ENCODE measurements at regions not wholly inside any gene's neighbourhood (a gene's known extent, or its start where the extent isn't known, plus 50 kb on each side); places are given as distances from the start of the nearest gene placed in this dataset.
"Not testable (repeated sequence)": the region's sequence is repeated elsewhere in the genome, so short reads cannot be mapped to it uniquely, and the experiment has no call there.

- DNase-seq, result no peak
- H3K27me3 Mint-ChIP-seq, result peaks cover 4% of the 10 kb centered on the region
- H3K4me3 Mint-ChIP-seq, result no peak overlapping the region
- H3K27ac Mint-ChIP-seq, result no peak overlapping the region
- intact Hi-C loops (cut with micrococcal nuclease), result no loop called here
- H3K9me3 Mint-ChIP-seq, result no peaks in the 10 kb centered on the region
- ChIA-PET POLR2A (no interaction called here), CTCF (no interaction called here)
- no peaks in the 10 kb centered on the region for H3K4me1 Mint-ChIP-seq (ENCODE audit: low read depth)
- H3K36me3 Mint-ChIP-seq, result no peaks in the 10 kb centered on the region
Measured at GRCh38 chrX:9291629-9292028, 173.2 kb upstream of the TBL1X start.

GRCh38 chrX:9293051-9293496 is 171.8 kb upstream of the TBL1X start:
- intact Hi-C loops (cut with micrococcal nuclease), result no loop called here
- no peak overlapping the region for H3K27ac Mint-ChIP-seq
- no peak for DNase-seq
- ChIA-PET POLR2A (no interaction called here), CTCF (no interaction called here)
- no peak overlapping the region for H3K4me3 Mint-ChIP-seq
- peaks cover 4% of the 10 kb centered on the region for H3K27me3 Mint-ChIP-seq
- H3K9me3 Mint-ChIP-seq, result no peaks in the 10 kb centered on the region
- no peaks in the 10 kb centered on the region for H3K36me3 Mint-ChIP-seq
- H3K4me1 Mint-ChIP-seq (ENCODE audit: low read depth), result no peaks in the 10 kb centered on the region

- Mint-ChIP-seq H3K27ac (no peak overlapping the region), H3K27me3 (peaks cover 4% of the 10 kb centered on the region), H3K4me3 (no peak overlapping the region), H3K36me3 (no peaks in the 10 kb centered on the region), H3K4me1 (ENCODE audit: low read depth) (no peaks in the 10 kb centered on the region), H3K9me3 (no peaks in the 10 kb centered on the region)
- intact Hi-C loops (cut with micrococcal nuclease), result no loop called here
- ChIA-PET CTCF (interaction anchor here (0.6 kb wide), 1 partner anchor 23 kb away, joined by 3 read pairs; no protein-coding TSS in a partner anchor), POLR2A (no interaction called here)
- no peak for DNase-seq
Measured at GRCh38 chrX:9293903-9294302, 171.0 kb upstream of the TBL1X start.

GRCh38 chrX:9295551-9295950 is 169.3 kb upstream of the TBL1X start:
- ChIA-PET CTCF (no interaction called here), POLR2A (no interaction called here)
- no peak overlapping the region for H3K27ac Mint-ChIP-seq
- no peaks in the 10 kb centered on the region for H3K4me1 Mint-ChIP-seq (ENCODE audit: low read depth)
- intact Hi-C loops (cut with micrococcal nuclease), result no loop called here
- DNase-seq, result no peak
- H3K36me3 Mint-ChIP-seq, result no peaks in the 10 kb centered on the region
- peaks cover 4% of the 10 kb centered on the region for H3K27me3 Mint-ChIP-seq
- H3K9me3 Mint-ChIP-seq, result no peaks in the 10 kb centered on the region
- no peak overlapping the region for H3K4me3 Mint-ChIP-seq

GRCh38 chrX:9298221-9298620 is 166.6 kb upstream of the TBL1X start:
- no peaks in the 10 kb centered on the region for H3K36me3 Mint-ChIP-seq
- no peak for DNase-seq
- no peaks in the 10 kb centered on the region for H3K9me3 Mint-ChIP-seq
- ChIA-PET CTCF (no interaction called here), POLR2A (no interaction called here)
- H3K27me3 Mint-ChIP-seq, result peaks cover 1% of the 10 kb centered on the region
- H3K4me3 Mint-ChIP-seq, result no peak overlapping the region
- intact Hi-C loops (cut with micrococcal nuclease), result no loop called here
- H3K4me1 Mint-ChIP-seq (ENCODE audit: low read depth), result no peaks in the 10 kb centered on the region
- no peak overlapping the region for H3K27ac Mint-ChIP-seq

- H3K9me3 Mint-ChIP-seq; H3K27ac Mint-ChIP-seq; POLR2A ChIA-PET; H3K27me3 Mint-ChIP-seq; CTCF ChIA-PET; intact Hi-C loops (cut with micrococcal nuclease); H3K4me1 Mint-ChIP-seq (ENCODE audit: low read depth); H3K4me3 Mint-ChIP-seq; DNase-seq; H3K36me3 Mint-ChIP-seq: not testable (repeated sequence)
Measured at GRCh38 chrX:9299681-9300080, 165.2 kb upstream of the TBL1X start.

GRCh38 chrX:9301836-9302235 is 163.0 kb upstream of the TBL1X start:
- no peak for DNase-seq
- Mint-ChIP-seq H3K36me3 (no peaks in the 10 kb centered on the region), H3K9me3 (no peaks in the 10 kb centered on the region), H3K4me3 (no peak overlapping the region), H3K27ac (no peak overlapping the region), H3K4me1 (ENCODE audit: low read depth) (no peaks in the 10 kb centered on the region), H3K27me3 (no peaks in the 10 kb centered on the region)
- intact Hi-C loops (cut with micrococcal nuclease), result no loop called here
- CTCF ChIA-PET, result no interaction called here
- POLR2A ChIA-PET, result no interaction called here

- Mint-ChIP-seq H3K4me3 (no peak overlapping the region), H3K4me1 (ENCODE audit: low read depth) (no peaks in the 10 kb centered on the region), H3K9me3 (no peaks in the 10 kb centered on the region), H3K27me3 (no peaks in the 10 kb centered on the region), H3K27ac (no peak overlapping the region), H3K36me3 (no peaks in the 10 kb centered on the region)
- ChIA-PET CTCF (no interaction called here), POLR2A (no interaction called here)
- DNase-seq, result no peak
- intact Hi-C loops (cut with micrococcal nuclease), result no loop called here
Measured at GRCh38 chrX:9302381-9302780, 162.5 kb upstream of the TBL1X start.

GRCh38 chrX:9308426-9308825 is 156.4 kb upstream of the TBL1X start:
- no peaks in the 10 kb centered on the region for H3K9me3 Mint-ChIP-seq
- no peak overlapping the region for H3K4me3 Mint-ChIP-seq
- ChIA-PET POLR2A (no interaction called here), CTCF (no interaction called here)
- intact Hi-C loops (cut with micrococcal nuclease), result no loop called here
- no peaks in the 10 kb centered on the region for H3K27me3 Mint-ChIP-seq
- H3K36me3 Mint-ChIP-seq, result no peaks in the 10 kb centered on the region
- DNase-seq, result no peak
- H3K4me1 Mint-ChIP-seq (ENCODE audit: low read depth), result peaks cover 4% of the 10 kb centered on the region
- H3K27ac Mint-ChIP-seq, result no peak overlapping the region

GRCh38 chrX:9310616-9311015 is 154.2 kb upstream of the TBL1X start:
- intact Hi-C loops (cut with micrococcal nuclease), result loop anchor here (10.0 kb wide), 1 partner anchor 256 kb away; no protein-coding TSS in a partner anchor
- POLR2A ChIA-PET, result no interaction called here
- Mint-ChIP-seq H3K9me3 (no peaks in the 10 kb centered on the region), H3K27me3 (no peaks in the 10 kb centered on the region), H3K27ac (no peak overlapping the region), H3K4me3 (no peak overlapping the region), H3K36me3 (no peaks in the 10 kb centered on the region), H3K4me1 (ENCODE audit: low read depth) (peaks cover 6% of the 10 kb centered on the region)
- no peak for DNase-seq
- CTCF ChIA-PET, result no interaction called here

GRCh38 chrX:9311421-9312160 is 153.3 kb upstream of the TBL1X start:
- Mint-ChIP-seq H3K36me3 (no peaks in the 10 kb centered on the region), H3K4me1 (ENCODE audit: low read depth) (peaks cover 6% of the 10 kb centered on the region), H3K4me3 (no peak overlapping the region), H3K27me3 (no peaks in the 10 kb centered on the region), H3K9me3 (no peaks in the 10 kb centered on the region), H3K27ac (no peak overlapping the region)
- intact Hi-C loops (cut with micrococcal nuclease), result loop anchor here (2.0 to 10.0 kb wide), 2 partner anchors 39 to 257 kb away; no protein-coding TSS in a partner anchor
- ChIA-PET POLR2A (no interaction called here), CTCF (no interaction called here)
- no peak for DNase-seq

GRCh38 chrX:9312922-9313867 is 151.7 kb upstream of the TBL1X start:
- ChIA-PET CTCF (interaction anchor here (0.6 to 1.5 kb wide), 12 partner anchors 13 to 396 kb away, joined by 3 to 7 read pairs (median 3); no protein-coding TSS in a partner anchor), POLR2A (no interaction called here)
- Mint-ChIP-seq H3K9me3 (no peaks in the 10 kb centered on the region), H3K4me1 (ENCODE audit: low read depth) (peaks cover 13% of the 10 kb centered on the region), H3K27me3 (no peaks in the 10 kb centered on the region), H3K4me3 (no peak overlapping the region), H3K36me3 (no peaks in the 10 kb centered on the region), H3K27ac (no peak overlapping the region)
- intact Hi-C loops (cut with micrococcal nuclease), result loop anchor here (1.0 to 10.0 kb wide), 3 partner anchors 38 to 342 kb away; no protein-coding TSS in a partner anchor
- DNase-seq, result peak; percentile 83

Data from activated CD4-positive, alpha-beta memory T cell treated with anti-CD3 and anti-CD28 coated beads for 36 hours (primary cell).